Kidney epithelial cell (primary cell): ENCODE measurements at regions not wholly inside any gene's neighbourhood (a gene's known extent, or its start where the extent isn't known, plus 50 kb on each side); places are given as distances from the start of the nearest gene placed in this dataset.

Experiments used
- DNase-seq: peaks from one replicate; pipeline ENCODE4 v3.0.0-alpha.2; 2010; ENCODE audit warnings: low read depth
- H3K27me3 ChIP-seq: 2 replicates; pipeline ENCODE4 v1.6.0; 2011; ENCODE audit warnings: low read length; ENCODE audit not compliant: control insufficient read depth, insufficient read depth
- H3K36me3 ChIP-seq: 2 replicates; pipeline ENCODE4 v1.5.1; 2011; ENCODE audit warnings: low read length; ENCODE audit not compliant: control insufficient read depth, insufficient read depth
- H3K4me3 ChIP-seq: 2 replicates; pipeline ENCODE4 v1.5.1; 2011; ENCODE audit warnings: low read depth, mild to moderate bottlenecking, control low read depth, low read length
- TF ChIP-seq, protein P1 (sequence below): IDR thresholded peaks from 2 replicates; pipeline ENCODE4 v1.5.1; 2011; ENCODE audit warnings: mild to moderate bottlenecking, moderate library complexity, low read length, control low read depth, inconsistent platforms; ENCODE audit not compliant: insufficient read depth, poor library complexity, severe bottlenecking

GRCh38 chr16:52786091-52786490 is 239.1 kb upstream of the TOX3 start:
- DNase-seq = no peak
- no peaks in the 10 kb centered on the region for H3K27me3 ChIP-seq
- no peaks in the 10 kb centered on the region for H3K36me3 ChIP-seq
- TF ChIP-seq, protein P1, sequence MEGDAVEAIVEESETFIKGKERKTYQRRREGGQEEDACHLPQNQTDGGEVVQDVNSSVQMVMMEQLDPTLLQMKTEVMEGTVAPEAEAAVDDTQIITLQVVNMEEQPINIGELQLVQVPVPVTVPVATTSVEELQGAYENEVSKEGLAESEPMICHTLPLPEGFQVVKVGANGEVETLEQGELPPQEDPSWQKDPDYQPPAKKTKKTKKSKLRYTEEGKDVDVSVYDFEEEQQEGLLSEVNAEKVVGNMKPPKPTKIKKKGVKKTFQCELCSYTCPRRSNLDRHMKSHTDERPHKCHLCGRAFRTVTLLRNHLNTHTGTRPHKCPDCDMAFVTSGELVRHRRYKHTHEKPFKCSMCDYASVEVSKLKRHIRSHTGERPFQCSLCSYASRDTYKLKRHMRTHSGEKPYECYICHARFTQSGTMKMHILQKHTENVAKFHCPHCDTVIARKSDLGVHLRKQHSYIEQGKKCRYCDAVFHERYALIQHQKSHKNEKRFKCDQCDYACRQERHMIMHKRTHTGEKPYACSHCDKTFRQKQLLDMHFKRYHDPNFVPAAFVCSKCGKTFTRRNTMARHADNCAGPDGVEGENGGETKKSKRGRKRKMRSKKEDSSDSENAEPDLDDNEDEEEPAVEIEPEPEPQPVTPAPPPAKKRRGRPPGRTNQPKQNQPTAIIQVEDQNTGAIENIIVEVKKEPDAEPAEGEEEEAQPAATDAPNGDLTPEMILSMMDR = no peak
- no peak overlapping the region for H3K4me3 ChIP-seq

DNA sequence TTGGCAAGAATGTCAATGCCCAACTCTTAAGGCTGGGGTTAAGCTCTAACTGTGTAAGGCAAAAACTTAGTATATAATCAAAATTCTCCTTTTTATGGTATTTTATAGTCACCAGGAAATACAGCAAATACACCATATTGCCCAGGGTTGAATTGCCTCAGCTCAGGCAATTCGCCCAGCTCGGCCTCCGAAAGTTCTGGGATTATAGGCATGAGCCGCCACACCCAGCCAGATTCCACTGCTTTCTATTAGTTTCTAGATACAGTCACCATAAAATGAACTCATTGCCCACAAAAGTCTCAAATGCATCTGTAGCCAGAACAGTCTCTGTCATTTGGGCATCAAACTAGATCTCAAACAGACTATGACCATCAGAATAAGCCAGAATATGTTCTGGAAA is 238.7 kb upstream of the TOX3 start:
- H3K36me3 ChIP-seq = no peaks in the 10 kb centered on the region
- H3K4me3 ChIP-seq = no peak overlapping the region
- DNase-seq = no peak
- TF ChIP-seq, protein P1 = no peak
- H3K27me3 ChIP-seq = no peaks in the 10 kb centered on the region

DNA sequence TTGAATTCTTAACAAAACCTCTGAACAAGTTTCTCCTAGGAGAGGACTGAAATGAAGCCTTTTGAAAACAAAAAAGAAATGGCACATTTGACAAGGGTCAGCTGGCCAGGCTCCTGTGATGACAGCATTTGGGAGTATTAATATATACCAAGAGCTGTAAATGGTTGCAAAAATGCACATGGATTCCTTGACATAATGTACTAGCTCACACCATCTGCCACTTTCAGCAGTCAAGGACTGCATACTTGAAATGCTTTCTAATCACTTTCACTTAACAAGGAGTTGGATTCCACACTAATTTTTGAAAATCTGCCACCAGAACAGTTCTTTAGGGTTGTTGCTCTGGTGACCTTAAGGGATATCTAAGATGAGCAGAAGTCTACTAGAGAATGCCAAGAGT is 236.7 kb upstream of the TOX3 start:
- TF ChIP-seq, protein P1 = no peak
- DNase-seq = no peak
- Histone ChIP-seq H3K4me3 (no peak overlapping the region), H3K36me3 (no peaks in the 10 kb centered on the region), H3K27me3 (no peaks in the 10 kb centered on the region)

GRCh38 chr16:52781005-52781630 is 234.2 kb upstream of the TOX3 start:
- Histone ChIP-seq H3K36me3 (no peaks in the 10 kb centered on the region), H3K27me3 (no peaks in the 10 kb centered on the region), H3K4me3 (no peak overlapping the region)
- no peak for DNase-seq
- TF ChIP-seq, protein P1 = no peak

- Histone ChIP-seq H3K27me3 (no peaks in the 10 kb centered on the region), H3K36me3 (no peaks in the 10 kb centered on the region), H3K4me3 (no peak overlapping the region)
- TF ChIP-seq, protein P1 = no peak
- DNase-seq = no peak
These were observed 226.1 kb upstream of the TOX3 start for GRCh38 chr16:52773026-52773425.

DNA sequence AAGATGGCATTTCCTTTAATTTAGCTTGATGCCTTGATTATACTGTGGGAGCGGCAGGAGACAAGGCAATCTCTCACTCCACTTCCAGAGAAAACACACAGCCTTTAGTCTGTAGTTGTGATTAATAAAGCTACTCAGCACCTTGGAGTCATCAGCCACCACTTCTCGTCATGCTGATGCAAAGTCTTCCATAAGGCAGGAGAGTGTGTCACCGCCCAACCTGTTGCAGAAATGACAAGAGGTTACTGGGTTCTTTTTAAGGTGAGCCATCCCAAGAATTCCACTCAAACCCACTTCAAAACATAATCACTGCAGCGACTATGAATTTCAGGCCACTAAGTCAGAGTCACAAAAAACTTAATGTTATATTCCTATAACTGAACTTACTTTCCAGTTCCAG is 223.9 kb upstream of the TOX3 start:
- no peak for DNase-seq
- Histone ChIP-seq H3K27me3 (no peaks in the 10 kb centered on the region), H3K36me3 (no peaks in the 10 kb centered on the region), H3K4me3 (no peak overlapping the region)
- TF ChIP-seq, protein P1 = no peak
